ENCODE measurements at regions not wholly inside any gene's neighbourhood (a gene's known extent, or its start where the extent isn't known, plus 50 kb on each side); places are given as distances from the start of the nearest gene placed in this dataset.

DNA sequence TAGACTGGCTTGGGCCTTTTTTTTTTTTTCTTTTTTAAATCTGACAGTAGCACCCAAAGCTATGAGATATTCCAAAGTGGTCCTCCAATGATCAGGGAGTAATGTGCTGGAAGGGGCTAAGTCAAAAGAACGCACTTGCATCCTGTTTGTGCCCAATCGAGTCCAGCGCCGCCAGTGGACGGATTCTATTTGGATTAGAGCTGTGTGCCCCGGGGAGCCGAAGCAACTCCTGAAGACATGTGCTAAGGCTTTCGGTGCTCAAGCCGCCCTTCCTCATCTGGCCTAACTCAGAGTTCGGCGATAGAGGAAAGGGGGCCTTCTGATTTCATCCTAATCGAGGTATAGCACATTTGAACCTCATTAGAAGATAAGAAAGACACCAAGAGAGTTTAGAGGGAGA, 147.8 kb upstream of the NECTIN1 start:
- TF ChIP-seq, protein P1, sequence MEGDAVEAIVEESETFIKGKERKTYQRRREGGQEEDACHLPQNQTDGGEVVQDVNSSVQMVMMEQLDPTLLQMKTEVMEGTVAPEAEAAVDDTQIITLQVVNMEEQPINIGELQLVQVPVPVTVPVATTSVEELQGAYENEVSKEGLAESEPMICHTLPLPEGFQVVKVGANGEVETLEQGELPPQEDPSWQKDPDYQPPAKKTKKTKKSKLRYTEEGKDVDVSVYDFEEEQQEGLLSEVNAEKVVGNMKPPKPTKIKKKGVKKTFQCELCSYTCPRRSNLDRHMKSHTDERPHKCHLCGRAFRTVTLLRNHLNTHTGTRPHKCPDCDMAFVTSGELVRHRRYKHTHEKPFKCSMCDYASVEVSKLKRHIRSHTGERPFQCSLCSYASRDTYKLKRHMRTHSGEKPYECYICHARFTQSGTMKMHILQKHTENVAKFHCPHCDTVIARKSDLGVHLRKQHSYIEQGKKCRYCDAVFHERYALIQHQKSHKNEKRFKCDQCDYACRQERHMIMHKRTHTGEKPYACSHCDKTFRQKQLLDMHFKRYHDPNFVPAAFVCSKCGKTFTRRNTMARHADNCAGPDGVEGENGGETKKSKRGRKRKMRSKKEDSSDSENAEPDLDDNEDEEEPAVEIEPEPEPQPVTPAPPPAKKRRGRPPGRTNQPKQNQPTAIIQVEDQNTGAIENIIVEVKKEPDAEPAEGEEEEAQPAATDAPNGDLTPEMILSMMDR (IDR thresholded peaks at IDR 0.05), result no peak
- TF ChIP-seq POLR2AphosphoS5 (IDR thresholded peaks at IDR 0.05), result no peak
- no peak for TF ChIP-seq POLR2A (IDR thresholded peaks at IDR 0.05)
- TF ChIP-seq EP300 (IDR thresholded peaks at IDR 0.05), result no peak
